Heart right ventricle (tissue), 16 donors: ENCODE measurements at regions not wholly inside any gene's neighbourhood (a gene's known extent, or its start where the extent isn't known, plus 50 kb on each side); places are given as distances from the start of the nearest gene placed in this dataset.

ENCODE experiments used
- ATAC-seq, 8 donors: fragments of 200-7000 bp; cut with Tn5 transposase; one replicate each; pipeline ENCODE4 v1.9.1; 2020; ENCODE audit warnings: mild to moderate bottlenecking in 8 of 8, moderate library complexity in 8 of 8, moderate number of reproducible peaks in 1 of 8
- DNase-seq, 2 donors: peaks; one replicate each; pipeline ENCODE4 v3.0.0-alpha.2; 2020
- H3K27ac ChIP-seq, 10 donors: fragments of 200-600 bp; sonication (generic) in 2 of 10; one replicate each; pipeline versions ENCODE4 v1.5.0 to v1.8.0; 2020 to 2022; ENCODE audit warnings: mild to moderate bottlenecking in 3 of 10
- H3K27me3 ChIP-seq, 7 donors: fragments of 200-600 bp; one replicate each; pipeline ENCODE4 v1.8.0; 2021 to 2022; ENCODE audit warnings: mild to moderate bottlenecking in 2 of 7
- H3K36me3 ChIP-seq, 9 donors: fragments of 200-600 bp; sonication (generic) in 1 of 9; one replicate each; pipeline versions ENCODE4 v1.5.0 to v1.8.0; 2020 to 2022; ENCODE audit warnings: mild to moderate bottlenecking in 2 of 9
- H3K4me1 ChIP-seq, 9 donors: fragments of 200-600 bp; sonication (generic) in 1 of 9; one replicate each; pipeline versions ENCODE4 v1.5.0 to v1.8.0; 2020 to 2022; ENCODE audit warnings: mild to moderate bottlenecking in 4 of 9
- H3K4me3 ChIP-seq, 10 donors: fragments of 200-600 bp; sonication (generic) in 2 of 10; one replicate each; pipeline versions ENCODE4 v1.5.0 to v1.8.0; 2020 to 2022; ENCODE audit warnings: mild to moderate bottlenecking in 7 of 10, moderate library complexity in 2 of 10
- H3K9me3 ChIP-seq, 11 donors: fragments of 200-600 bp in 10 of 11; sonication (generic) in 2 of 11; one replicate each; pipeline versions ENCODE4 v1.5.0 to v1.8.0; 2013 to 2022; ENCODE audit warnings: mild to moderate bottlenecking in 2 of 11, control low read depth in 1 of 11, moderate library complexity in 1 of 11
- CTCF ChIP-seq, 9 donors: fragments of 200-600 bp; sonication (generic) in 2 of 9; IDR thresholded peaks; one replicate each; pipeline versions ENCODE4 v1.5.0 to v1.8.0; 2021 to 2022; ENCODE audit warnings: antibody characterized with exemption in 9 of 9, mild to moderate bottlenecking in 5 of 9, moderate library complexity in 1 of 9
- WGBS, 2 donors: extraction: QIAGEN DNeasy Blood & Tissue Kit; methylation state at CpG; one replicate each; pipeline ENCODE4 v1.1.7; 2013; ENCODE audit warnings: inconsistent platforms in 1 of 2; 5-methylcytosine and 5-hydroxymethylcytosine counted together
- intact Hi-C, 10 donors: fragments of 100-400 bp; cut with DNase I; formaldehyde crosslinking; loops; one replicate each; pipeline versions ENCODE4 v1.11.1 to v1.14.2; 2022
- donor health status: Arrhythmogenic right ventricular cardiomyopathy.
- donor health status: ischemic (EF 13 %, LVEDD 7.1; RV severe dilation, severe dysfunction).
- donor health status: healthy with polysubstance abuse.
- donor health status: DM: no; HTN: yes; CAD: no.
- donor health status: DM: no; HTN: no; CAD: no.
- donor health status: ischemic (EF 25% LVEDD 6.9; RV normal size, moderate dysfunction).
- donor health status: ischemic (EF 25% LVEDD 5.7; RV mildly dilated, moderate dysfunction).
- donor health status: healthy.
- donor health status: DM: yes; HTN: yes; CAD: no.
- donor health status: Ischemic cardiomyopathy.
- donor health status: ischemic (EF 35%, LVEDD 5.7; RV mildly dilated, moderate dysfunction).
- donor health status: nonischemic (EF 11% LVEDD 7.7; RV severe dilation, severe dysfunction).
- donor health status: DM: yes; HTN: yes; CAD: no.
- donor health status: PGD.
- donor health status: ischemic (EF 29% LVEDD 5.4; RV normal size, mild dysfunction).
- donor health status: nonischemic (EF 23%, LVEDD 6.1; RV moderate dilation, normal function).

- H3K4me1 ChIP-seq, result no peaks in the 10 kb centered on the region
- WGBS, 2 donors, result 68 to 76% methylated on average over 3 of the region's 3 CpGs
- DNase-seq (no peak), ATAC-seq (peak in 1 of 8 donors; percentile 55)
- no peak for TF ChIP-seq CTCF (IDR thresholded peaks at IDR 0.05)
- H3K36me3 ChIP-seq, result no peaks in the 10 kb centered on the region
- H3K9me3 ChIP-seq, result no peaks in the 10 kb centered on the region
- H3K27me3 ChIP-seq, result no peaks in the 10 kb centered on the region
- intact Hi-C loops, result no loop called here
- H3K4me3 ChIP-seq, result no peak overlapping the region
- H3K27ac ChIP-seq, result peak overlapping the region in 4 of 10 donors; percentile 3 to 55 (median 42)
Observed at GRCh38 chr5:5676218-5676617, 253.7 kb downstream of the ICE1 start.

GRCh38 chr5:5675511-5675910 lies 253.0 kb downstream of the ICE1 start:
- H3K36me3 ChIP-seq, result no peaks in the 10 kb centered on the region
- no peak overlapping the region for H3K4me3 ChIP-seq
- 54 to 76% methylated on average over 1 of the region's 1 CpG for WGBS, 2 donors
- no peaks in the 10 kb centered on the region for H3K4me1 ChIP-seq
- intact Hi-C loops, result no loop called here
- no peaks in the 10 kb centered on the region for H3K27me3 ChIP-seq
- H3K27ac ChIP-seq, result peak overlapping the region in 4 of 10 donors; percentile 34 to 55 (median 51)
- no peak for DNase-seq
- H3K9me3 ChIP-seq, result no peaks in the 10 kb centered on the region
- ATAC-seq, result peak in 5 of 8 donors; percentile 30 to 78 (median 49)
- TF ChIP-seq CTCF (IDR thresholded peaks at IDR 0.05), result no peak

GRCh38 chr5:5671823-5672222 lies 249.3 kb downstream of the ICE1 start:
- Histone ChIP-seq H3K27ac (no peak overlapping the region), H3K36me3 (no peaks in the 10 kb centered on the region), H3K27me3 (no peaks in the 10 kb centered on the region), H3K4me1 (no peaks in the 10 kb centered on the region), H3K9me3 (no peaks in the 10 kb centered on the region), H3K4me3 (no peak overlapping the region)
- no peak for ATAC-seq
- TF ChIP-seq CTCF (IDR thresholded peaks at IDR 0.05), result no peak
- DNase-seq, result no peak
- 64 to 65% methylated on average over 1 of the region's 1 CpG for WGBS, 2 donors
- intact Hi-C loops, result no loop called here

DNA sequence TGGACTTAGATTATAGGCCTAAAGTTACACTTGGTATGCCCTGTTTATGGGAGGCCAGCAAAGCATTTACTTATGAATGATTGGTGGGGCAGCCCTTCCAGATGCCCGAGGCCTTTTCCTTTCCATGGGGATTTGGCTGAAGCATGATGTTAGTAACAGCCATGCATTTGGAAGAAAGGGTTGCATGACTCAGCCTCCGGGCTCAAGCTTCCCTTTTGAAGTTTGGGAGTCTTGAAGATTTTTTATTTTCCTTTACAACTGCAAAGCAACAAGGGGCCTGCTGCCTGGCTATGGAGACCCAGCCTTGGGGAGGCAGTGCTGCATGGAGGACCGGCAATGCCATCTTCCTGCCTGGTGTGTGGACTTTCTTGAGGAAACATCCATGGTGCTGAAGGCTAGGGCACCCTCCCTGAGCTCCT lies 244.7 kb downstream of the ICE1 start:
- Histone ChIP-seq H3K4me1 (no peaks in the 10 kb centered on the region), H3K27ac (no peak overlapping the region), H3K36me3 (no peaks in the 10 kb centered on the region), H3K9me3 (no peaks in the 10 kb centered on the region), H3K4me3 (no peak overlapping the region), H3K27me3 (no peaks in the 10 kb centered on the region)
- intact Hi-C loops, result no loop called here
- WGBS, 2 donors, result 72 to 75% methylated on average over 3 of the region's 3 CpGs
- DNase-seq (no peak), ATAC-seq (no peak)
- TF ChIP-seq CTCF (IDR thresholded peaks at IDR 0.05), result no peak
